Right kidney (tissue), 1 donor: ENCODE measurements at regions not wholly inside any gene's neighbourhood (a gene's known extent, or its start where the extent isn't known, plus 50 kb on each side); places are given as distances from the start of the nearest gene placed in this dataset.

Source experiments
- DNase-seq: peaks from one replicate; pipeline ENCODE4 v3.0.0-alpha.2; 2016

GRCh38 chr15:94535298-94536048 is 304.1 kb downstream of the MCTP2 start:
- no peak for DNase-seq

GRCh38 chr15:94536549-94536948 is 305.2 kb downstream of the MCTP2 start:
- DNase-seq = no peak

GRCh38 chr15:94538280-94538679 is 306.9 kb downstream of the MCTP2 start:
- no peak for DNase-seq

GRCh38 chr15:94542391-94542790 is 311.0 kb downstream of the MCTP2 start:
- DNase-seq = no peak

GRCh38 chr15:94546808-94547207 is 315.4 kb downstream of the MCTP2 start:
- DNase-seq = no peak

- no peak for DNase-seq
Measured at GRCh38 chr15:94547711-94548110, 316.4 kb downstream of the MCTP2 start.

GRCh38 chr15:94555841-94556519 is 324.6 kb downstream of the MCTP2 start:
- DNase-seq = no peak

- no peak for DNase-seq
Measured at GRCh38 chr15:94561036-94561689, 329.8 kb downstream of the MCTP2 start.

- DNase-seq = no peak
Measured at GRCh38 chr15:94563456-94563855, 332.1 kb downstream of the MCTP2 start.

- no peak for DNase-seq
Measured at GRCh38 chr15:94576889-94577533, 345.6 kb downstream of the MCTP2 start.

GRCh38 chr15:94579286-94579685 is 347.9 kb downstream of the MCTP2 start:
- DNase-seq = no peak

- no peak for DNase-seq
Measured at GRCh38 chr15:94580211-94580885, 349.0 kb downstream of the MCTP2 start.

GRCh38 chr15:94582368-94582767 is 351.0 kb downstream of the MCTP2 start:
- peak; percentile 29 for DNase-seq

- DNase-seq = peak; percentile 25
Measured at GRCh38 chr15:94584833-94585244, 353.5 kb downstream of the MCTP2 start.

GRCh38 chr15:94586099-94586498 is 354.7 kb downstream of the MCTP2 start:
- no peak for DNase-seq

- DNase-seq = no peak
Measured at GRCh38 chr15:94587113-94587512, 355.8 kb downstream of the MCTP2 start.

GRCh38 chr15:94588993-94589392 is 357.6 kb downstream of the MCTP2 start:
- DNase-seq = no peak

GRCh38 chr15:94592495-94592894 is 361.1 kb downstream of the MCTP2 start:
- no peak for DNase-seq

- no peak for DNase-seq
Measured at GRCh38 chr15:94596707-94597106, 365.3 kb downstream of the MCTP2 start.

- DNase-seq = no peak
Measured at GRCh38 chr15:94600505-94600904, 369.1 kb downstream of the MCTP2 start.

- DNase-seq = no peak
Measured at GRCh38 chr15:94602754-94603470, 371.6 kb downstream of the MCTP2 start.

- no peak for DNase-seq
Measured at GRCh38 chr15:94606286-94606685, 374.9 kb downstream of the MCTP2 start.
